ENCODE measurements at regions not wholly inside any gene's neighbourhood (a gene's known extent, or its start where the extent isn't known, plus 50 kb on each side); places are given as distances from the start of the nearest gene placed in this dataset.
A peak's percentile ranks its signal among the peaks of the same experiment; 100 is the strongest.

GRCh38 chr5:58911270-58911669, 328.4 kb downstream of the RAB3C start:
- in situ Hi-C loops (cut with MboI; ENCODE audit: low pct_unique_long_range_greater_than_20kb, low sequenced_read_pairs) = no loop called here
- DNase-seq = no peak

- in situ Hi-C loops (cut with MboI; ENCODE audit: low pct_unique_long_range_greater_than_20kb, low sequenced_read_pairs) = no loop called here
- DNase-seq = peak; percentile 26
Measured at GRCh38 chr5:58912116-58912515, 329.2 kb downstream of the RAB3C start.

- no peak for DNase-seq
- in situ Hi-C loops (cut with MboI; ENCODE audit: low pct_unique_long_range_greater_than_20kb, low sequenced_read_pairs) = no loop called here
Measured at GRCh38 chr5:58913406-58913990, 330.6 kb downstream of the RAB3C start.

- in situ Hi-C loops (cut with MboI; ENCODE audit: low pct_unique_long_range_greater_than_20kb, low sequenced_read_pairs) = no loop called here
Measured at GRCh38 chr5:58918021-58918729, 335.3 kb downstream of the RAB3C start.

More at GRCh38 chr5:58918021-58918729, 335.3 kb downstream of the RAB3C start:
- no peak for DNase-seq
